H1 (cell line): ENCODE measurements at regions not wholly inside any gene's neighbourhood (a gene's known extent, or its start where the extent isn't known, plus 50 kb on each side); places are given as distances from the start of the nearest gene placed in this dataset.

ENCODE experiments used
- CTCF ChIA-PET: fragments of 300-600 bp; sonication (Branson Sonifier 250); formaldehyde crosslinking; loops from one replicate; lab custom pipeline; 2021; ENCODE audit not compliant: partially characterized antibody; lab: Charles Lee
- POLR2A ChIA-PET: fragments of 300-600 bp; sonication (Branson Sonifier 250); formaldehyde crosslinking; loops from one replicate; lab custom pipeline; 2021; ENCODE audit warnings: inconsistent platforms; ENCODE audit not compliant: partially characterized antibody; lab: Charles Lee
- DNase-seq, 2 experiments: peaks; one replicate each; pipeline versions ENCODE4 v3.0.0 to v3.0.0-alpha.2; 2010 to 2022; ENCODE audit warnings: low spot score in 2 of 2, low read depth in 1 of 2, mixed read lengths in 1 of 2
- FAIRE-seq: peaks from 2 replicates; lab custom pipeline; 2011; peaks lifted over from hg19 to GRCh38; lab: Jason Lieb, UNC
- H2AFZ ChIP-seq: 2 replicates; pipeline ENCODE4 v1.8.1; 2012; ENCODE audit warnings: low read length, inconsistent platforms
- H2AK5ac ChIP-seq: 2 replicates; pipeline ENCODE4 v1.6.1; 2013; ENCODE audit warnings: low read depth, low read length
- H2BK120ac ChIP-seq: replicated peaks from 2 replicates; pipeline ENCODE3; 2013; ENCODE audit warnings: low read depth, low read length, inconsistent platforms
- H2BK12ac ChIP-seq: 2 replicates; pipeline ENCODE4 v1.6.1; 2013; ENCODE audit warnings: low read depth, low read length
- H2BK15ac ChIP-seq: 2 replicates; pipeline ENCODE4 v1.6.1; 2013; ENCODE audit warnings: low read length
- H2BK20ac ChIP-seq: 2 replicates; pipeline ENCODE4 v1.6.1; 2013; ENCODE audit warnings: low read length
- H2BK5ac ChIP-seq: 2 replicates; pipeline ENCODE4 v1.6.1; 2013; ENCODE audit warnings: low read depth, low read length
- H3K14ac ChIP-seq: 2 replicates; pipeline ENCODE4 v1.6.1; 2013; ENCODE audit warnings: inconsistent platforms; ENCODE audit not compliant: insufficient read length
- H3K18ac ChIP-seq: 2 replicates; pipeline ENCODE4 v1.6.1; 2013; ENCODE audit warnings: low read length; ENCODE audit errors: extremely low read depth
- H3K23ac ChIP-seq: 2 replicates; pipeline ENCODE4 v1.6.1; 2013; ENCODE audit warnings: inconsistent platforms; ENCODE audit not compliant: insufficient read length
- H3K23me2 ChIP-seq: 2 replicates; pipeline ENCODE4 v1.6.1; 2013; ENCODE audit warnings: low read depth, low read length
- H3K27ac ChIP-seq: 2 replicates; pipeline ENCODE4 v1.6.1; 2011; ENCODE audit warnings: low read depth, low read length, inconsistent platforms
- H3K27me3 ChIP-seq, 4 experiments: replicated peaks in 1 of 4; 1 replicate in 1 of 4; 2 replicates in 3 of 4; pipeline versions ENCODE4 v1.6.1 to v1.8.1; 2011 to 2013; ENCODE audit warnings: low read length in 3 of 4, mild to moderate bottlenecking in 3 of 4, inconsistent platforms in 2 of 4, mixed read lengths in 2 of 4, moderate library complexity in 1 of 4; ENCODE audit not compliant: control insufficient read depth in 3 of 4, insufficient read depth in 3 of 4; ENCODE audit errors: extremely low read depth in 1 of 4
- H3K36me3 ChIP-seq, 4 experiments: 2 replicates each; pipeline versions ENCODE4 v1.6.1 to v1.8.1; 2011 to 2013; ENCODE audit warnings: mild to moderate bottlenecking in 4 of 4, low read length in 3 of 4, moderate library complexity in 2 of 4, control low read depth in 1 of 4, inconsistent platforms in 1 of 4; ENCODE audit not compliant: insufficient read depth in 4 of 4, control insufficient read depth in 2 of 4
- H3K4ac ChIP-seq: replicated peaks from 2 replicates; pipeline ENCODE3; 2013; ENCODE audit warnings: low read length, low read depth, mixed read lengths, inconsistent platforms; ENCODE audit not compliant: insufficient read length
- H3K4me1 ChIP-seq, 4 experiments: replicated peaks in 1 of 4; 1 replicate in 1 of 4; 2 replicates in 3 of 4; pipeline versions ENCODE4 v1.6.1 to v1.8.1; 2011 to 2013; ENCODE audit warnings: low read length in 3 of 4, inconsistent platforms in 2 of 4, mixed read lengths in 1 of 4; ENCODE audit not compliant: insufficient read depth in 4 of 4, control insufficient read depth in 3 of 4
- H3K4me2 ChIP-seq, 2 experiments: 2 replicates each; pipeline versions ENCODE4 v1.6.1 to v1.8.1; 2011 to 2013; ENCODE audit warnings: low read depth in 2 of 2, low read length in 2 of 2, control low read depth in 1 of 2, inconsistent platforms in 1 of 2, mild to moderate bottlenecking in 1 of 2; ENCODE audit not compliant: insufficient read depth in 1 of 2
- H3K4me3 ChIP-seq, 4 experiments: fragments of 200-600, 300-600 bp in 1 of 4; sonication (generic), shearing (Covaris generic), sonication (Bioruptor Twin) in 1 of 4; 2 replicates each; pipeline versions ENCODE4 v1.5.1 to v1.8.1; 2011 to 2016; ENCODE audit warnings: low read length in 4 of 4, low read depth in 3 of 4, control low read depth in 2 of 4, inconsistent platforms in 2 of 4, mild to moderate bottlenecking in 2 of 4, mixed read lengths in 1 of 4, moderate library complexity in 1 of 4; ENCODE audit not compliant: insufficient read depth in 2 of 4; ENCODE audit errors: extremely low read depth in 1 of 4
- H3K56ac ChIP-seq: replicated peaks from 2 replicates; pipeline ENCODE3; 2013; ENCODE audit warnings: low read depth, mild to moderate bottlenecking, mixed read lengths, low read length, inconsistent platforms; ENCODE audit not compliant: insufficient read length
- H3K79me1 ChIP-seq: 2 replicates; pipeline ENCODE4 v1.6.1; 2013; ENCODE audit warnings: low read depth, low read length, control low read depth
- H3K79me2 ChIP-seq, 2 experiments: 2 replicates each; pipeline versions ENCODE4 v1.6.1 to v1.8.1; 2012 to 2013; ENCODE audit warnings: low read length in 2 of 2, mild to moderate bottlenecking in 2 of 2, inconsistent platforms in 1 of 2; ENCODE audit not compliant: insufficient read depth in 2 of 2, control insufficient read depth in 1 of 2
- H3K9ac ChIP-seq, 4 experiments: replicated peaks in 1 of 4; 1 replicate in 1 of 4; 2 replicates in 3 of 4; pipeline versions ENCODE4 v1.6.1 to v1.8.1; 2011 to 2013; ENCODE audit warnings: low read depth in 3 of 4, low read length in 3 of 4, control low read depth in 2 of 4, mild to moderate bottlenecking in 2 of 4, moderate library complexity in 2 of 4, inconsistent platforms in 1 of 4; ENCODE audit errors: extremely low read depth in 1 of 4
- H3K9me3 ChIP-seq, 2 experiments: 2 replicates each; pipeline versions ENCODE4 v1.6.1 to v1.8.1; 2012 to 2013; ENCODE audit warnings: mild to moderate bottlenecking in 2 of 2, moderate library complexity in 2 of 2, control low read depth in 1 of 2, inconsistent platforms in 1 of 2, low read depth in 1 of 2, low read length in 1 of 2, mixed read lengths in 1 of 2; ENCODE audit not compliant: insufficient read depth in 2 of 2
- H4K20me1 ChIP-seq, 2 experiments: replicated peaks in 1 of 2; 2 replicates each; pipeline versions ENCODE3 to v1.8.1; 2011 to 2013; ENCODE audit warnings: inconsistent platforms in 2 of 2, low read length in 2 of 2, mild to moderate bottlenecking in 1 of 2; ENCODE audit not compliant: insufficient read depth in 2 of 2, control insufficient read depth in 1 of 2
- H4K5ac ChIP-seq: 2 replicates; pipeline ENCODE4 v1.6.1; 2013; ENCODE audit warnings: low read length, low read depth, mixed read lengths, inconsistent platforms; ENCODE audit not compliant: insufficient read length
- H4K8ac ChIP-seq: 2 replicates; pipeline ENCODE4 v1.8.0; 2013; ENCODE audit warnings: mild to moderate bottlenecking, moderate library complexity, low read length, inconsistent platforms; ENCODE audit not compliant: insufficient read depth; ENCODE audit errors: extremely low read depth
- H4K91ac ChIP-seq: replicated peaks from 2 replicates; pipeline ENCODE3; 2013; ENCODE audit warnings: low read length, mixed read lengths, inconsistent platforms; ENCODE audit not compliant: insufficient read length
- CEBPB ChIP-seq: IDR thresholded peaks from 2 replicates; pipeline ENCODE4 v1.6.1; 2012; ENCODE audit warnings: low read depth, low read length
- GABPA ChIP-seq: IDR thresholded peaks from 2 replicates; pipeline ENCODE4 v1.6.1; 2011; ENCODE audit warnings: mild to moderate bottlenecking, low read length, moderate library complexity, borderline replicate concordance; ENCODE audit not compliant: insufficient read depth
- JUN ChIP-seq: IDR thresholded peaks from 2 replicates; pipeline ENCODE4 v1.6.1; 2011; ENCODE audit warnings: low read depth, mild to moderate bottlenecking, improper control_type of control experiment, low read length
- KDM1A ChIP-seq: fragments of 200-600, 300-600 bp; sonication (generic); IDR thresholded peaks from 2 replicates; pipeline ENCODE4 v1.7.1; 2016; ENCODE audit warnings: mild to moderate bottlenecking, low read length, borderline replicate concordance
- NANOG ChIP-seq: IDR thresholded peaks from 2 replicates; pipeline ENCODE4 v1.6.1; 2011; ENCODE audit warnings: low read length, low read depth, mild to moderate bottlenecking, inconsistent platforms; ENCODE audit not compliant: insufficient read depth, poor library complexity, severe bottlenecking
- RAD21 ChIP-seq, 2 experiments: IDR thresholded peaks in 1 of 2; conservative IDR thresholded peaks in 1 of 2; 2 replicates each; pipeline ENCODE4 v1.6.1; 2011; ENCODE audit warnings: low read depth in 2 of 2, low read length in 2 of 2, improper control_type of control experiment in 1 of 2, inconsistent platforms in 1 of 2, mild to moderate bottlenecking in 1 of 2, moderate library complexity in 1 of 2
- RFX5 ChIP-seq: IDR thresholded peaks from 2 replicates; pipeline ENCODE4 v1.6.1; 2011; ENCODE audit warnings: low read depth, low read length, improper control_type of control experiment, borderline replicate concordance
- SP2 ChIP-seq: IDR thresholded peaks from 2 replicates; pipeline ENCODE4 v1.6.1; 2012; ENCODE audit warnings: mild to moderate bottlenecking, low read length, inconsistent platforms
- SRF ChIP-seq: IDR thresholded peaks from 2 replicates; pipeline ENCODE4 v1.6.1; 2011; ENCODE audit warnings: mild to moderate bottlenecking, low read depth, low read length, moderate library complexity
- SUZ12 ChIP-seq: fragments of 200-600 bp; sonication (generic); IDR thresholded peaks from 2 replicates; pipeline ENCODE4 v1.6.1; 2012; ENCODE audit warnings: mild to moderate bottlenecking, inconsistent platforms, low read length, moderate library complexity, mixed read lengths
- TAF7 ChIP-seq: optimal IDR thresholded peaks from 2 replicates; pipeline ENCODE3; 2011; ENCODE audit warnings: low read depth, mild to moderate bottlenecking, inconsistent platforms, low read length, moderate library complexity, borderline replicate concordance
- WGBS, 2 experiments: shearing (Covaris generic) in 1 of 2; methylation state at CpG; one replicate each; pipeline versions ENCODE4 v1.1.6 to v1.1.7; 2013 to 2015; ENCODE audit warnings: low lambda C conversion rate in 2 of 2, mixed read lengths in 2 of 2, inconsistent platforms in 1 of 2, low coverage in 1 of 2, missing lambda C conversion rate in 1 of 2; ENCODE audit not compliant: insufficient replicate concordance in 2 of 2, insufficient coverage in 1 of 2, insufficient read length in 1 of 2; ENCODE audit errors: extremely low coverage in 1 of 2, missing lambda C conversion rate in 1 of 2; 5-methylcytosine and 5-hydroxymethylcytosine counted together

DNA sequence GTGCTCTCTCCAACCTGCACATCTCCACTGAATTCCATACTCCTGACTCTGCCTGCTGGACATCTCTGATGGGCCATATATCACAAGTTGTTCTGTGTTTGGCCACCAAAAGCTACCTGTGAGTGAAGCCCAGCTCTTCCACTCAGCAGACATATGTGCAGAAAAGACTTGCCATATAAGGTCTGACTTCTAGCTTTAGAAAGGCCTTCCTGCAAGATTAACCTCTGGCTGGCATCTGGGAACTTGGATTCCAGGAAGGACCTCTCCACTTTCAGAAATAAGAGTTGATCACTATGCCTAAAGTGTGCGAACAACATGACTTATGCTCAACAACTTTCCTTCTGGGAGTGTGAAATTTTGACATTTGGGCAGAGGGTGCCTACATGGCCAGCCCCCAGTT is 113.7 kb downstream of the TNFAIP3 start:
- H2BK15ac ChIP-seq = no peak overlapping the region
- no peak overlapping the region for H3K9ac ChIP-seq
- H2BK12ac ChIP-seq = no peak overlapping the region
- no peak overlapping the region for H4K8ac ChIP-seq
- H2BK120ac ChIP-seq = no peak overlapping the region
- no peak overlapping the region for H2AK5ac ChIP-seq
- H3K18ac ChIP-seq = no peak overlapping the region
- TF ChIP-seq JUN (no peak), KDM1A (no peak), GABPA (no peak), RFX5 (no peak), TAF7 (no peak), SRF (no peak), RAD21 (IDR thresholded peaks at IDR 0.05 in 1 of 2, conservative IDR thresholded peaks at IDR 0.05 in 1 of 2; ENCODE audit: low read depth in 2 of 2, low read length in 2 of 2) (no peak), SUZ12 (no peak), NANOG (no peak), CEBPB (no peak), SP2 (no peak)
- no peak overlapping the region for H3K4me3 ChIP-seq
- no peaks in the 10 kb centered on the region for H3K79me1 ChIP-seq
- no peaks in the 10 kb centered on the region for H3K27me3 ChIP-seq
- H3K23ac ChIP-seq = no peak overlapping the region
- no peak overlapping the region for H4K5ac ChIP-seq
- no peak overlapping the region for H4K91ac ChIP-seq
- H2AFZ ChIP-seq = no peak overlapping the region
- CTCF ChIA-PET = interaction anchor here (0.9 to 1.8 kb wide), 6 partner anchors 9 to 35 kb away, joined by 3 to 4 read pairs (median 3); no protein-coding TSS in a partner anchor
- H3K4me2 ChIP-seq = no peak overlapping the region
- no peaks in the 10 kb centered on the region for H3K36me3 ChIP-seq
- H3K4me1 ChIP-seq = no peaks in the 10 kb centered on the region
- H2BK5ac ChIP-seq = no peak overlapping the region
- no peak overlapping the region for H2BK20ac ChIP-seq
- DNase-seq (no peak), FAIRE-seq (no peak)
- WGBS, 2 experiments = 93% methylated on average over 1 of the region's 1 CpG; no CpG with 5 or more reads in 1 of the 2 experiments
- no peak overlapping the region for H3K56ac ChIP-seq
- H3K14ac ChIP-seq = no peak overlapping the region
- H3K23me2 ChIP-seq = no peaks in the 10 kb centered on the region
- no peaks in the 10 kb centered on the region for H3K79me2 ChIP-seq
- H3K9me3 ChIP-seq = no peaks in the 10 kb centered on the region
- H4K20me1 ChIP-seq = no peaks in the 10 kb centered on the region
- POLR2A ChIA-PET = no interaction called here
- H3K27ac ChIP-seq = no peak overlapping the region
- H3K4ac ChIP-seq = no peak overlapping the region
